ENCODE measurements at regions not wholly inside any gene's neighbourhood (a gene's known extent, or its start where the extent isn't known, plus 50 kb on each side); places are given as distances from the start of the nearest gene placed in this dataset.

DNA sequence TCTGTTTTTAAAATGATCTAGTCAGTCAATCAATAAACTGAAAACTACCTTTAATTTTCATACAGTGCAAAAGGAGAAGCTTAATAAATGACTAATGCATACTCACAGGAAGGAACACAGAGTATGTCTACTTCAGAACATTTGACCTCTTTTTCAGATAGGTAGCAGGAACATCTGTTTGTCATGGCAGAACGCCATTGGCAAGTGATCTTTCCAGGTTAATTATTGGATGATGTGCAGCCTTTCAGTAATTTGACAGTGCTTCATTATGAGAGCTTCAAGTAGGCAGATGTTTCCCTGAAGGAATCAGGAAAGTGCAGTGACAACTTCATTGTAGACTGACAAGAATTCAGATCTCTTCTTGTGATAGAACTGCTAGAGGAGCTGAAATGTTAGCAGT, 325.0 kb downstream of the OTOL1 start:
- Histone ChIP-seq H3K4me2 (ENCODE audit: control insufficient read depth, insufficient read depth) (no peak overlapping the region), H2AFZ (ENCODE audit: control insufficient read depth, low read depth, low read length) (no peak overlapping the region), H3K79me2 (ENCODE audit: control insufficient read depth, insufficient read depth, low read length) (no peaks in the 10 kb centered on the region), H3K4me1 (ENCODE audit: control insufficient read depth, insufficient read depth, low read length) (no peaks in the 10 kb centered on the region), H3K9ac (ENCODE audit: control insufficient read depth, insufficient read depth, low read length) (no peak overlapping the region), H3K27me3 (replicated peaks in 1 of 2; ENCODE audit: control insufficient read depth in 2 of 2, insufficient read depth in 2 of 2, low read length in 1 of 2) (no peaks in the 10 kb centered on the region; a peak in 1 of 4 replicates), H3K4me3 (no peak overlapping the region), H3K27ac (ENCODE audit: control insufficient read depth, insufficient read depth) (no peak overlapping the region), H4K20me1 (ENCODE audit: control insufficient read depth, insufficient read depth) (no peaks in the 10 kb centered on the region), H3K36me3 (ENCODE audit: control insufficient read depth in 2 of 2, insufficient read depth in 2 of 2, low read length in 1 of 2) (no peaks in the 10 kb centered on the region), H3K9me3 (replicated peaks; ENCODE audit: control insufficient read depth, insufficient read depth, low read length) (no peaks in the 10 kb centered on the region)
- ATAC-seq (no peak), FAIRE-seq (no peak), DNase-seq (ENCODE audit: low read depth, low spot score) (no peak)
- ChIA-PET RAD21 (ENCODE audit: unreplicated experiment) (no interaction called here), SMC1A (ENCODE audit: uncharacterized antibody, unreplicated experiment) (interaction anchor here (0.9 to 1.4 kb wide), 2 partner anchors 17 to 40 kb away, joined by 3 to 4 read pairs; no protein-coding TSS in a partner anchor), CTCF (no interaction called here), POLR2A (no interaction called here)
- BruUV-seq (replicated peaks): no TSS peak
- intact Hi-C loops (cut with micrococcal nuclease; ENCODE audit: unreplicated experiment) (no loop called here), in situ Hi-C loops (cut with MboI) (no loop called here)
- WGBS (ENCODE audit: insufficient coverage, insufficient replicate concordance, low lambda C conversion rate, missing lambda C conversion rate): 0% methylated on average over 1 of the region's 1 CpG
- TF ChIP-seq ZSCAN29 (IDR thresholded peaks at IDR 0.05) (no peak), SREBF1 (IDR thresholded peaks at IDR 0.05; ENCODE audit: low read length) (no peak), POLR2A (IDR thresholded peaks at IDR 0.05; ENCODE audit: low read depth, low read length) (no peak), SUZ12 (IDR thresholded peaks at IDR 0.05; ENCODE audit: unreplicated experiment) (no peak), YY1 (IDR thresholded peaks at IDR 0.05; ENCODE audit: low read depth, low read length) (no peak), FOXK2 (IDR thresholded peaks at IDR 0.05) (no peak), FOXM1 (IDR thresholded peaks at IDR 0.05; ENCODE audit: low read depth, low read length) (no peak), RB1 (IDR thresholded peaks at IDR 0.05; ENCODE audit: borderline replicate concordance) (no peak), JUNB (IDR thresholded peaks at IDR 0.05) (no peak), RBBP5 (conservative IDR thresholded peaks at IDR 0.05) (no peak), CHD4 (IDR thresholded peaks at IDR 0.05) (no peak), CHD1 (IDR thresholded peaks at IDR 0.05; ENCODE audit: low read depth, low read length) (no peak), MYB (IDR thresholded peaks at IDR 0.05; ENCODE audit: borderline replicate concordance, low read depth, low read length) (no peak), HCFC1 (IDR thresholded peaks at IDR 0.05; ENCODE audit: low read length) (no peak), CBX5 (IDR thresholded peaks at IDR 0.05; ENCODE audit: low read depth) (no peak)
- TF ChIP-seq, protein P1, sequence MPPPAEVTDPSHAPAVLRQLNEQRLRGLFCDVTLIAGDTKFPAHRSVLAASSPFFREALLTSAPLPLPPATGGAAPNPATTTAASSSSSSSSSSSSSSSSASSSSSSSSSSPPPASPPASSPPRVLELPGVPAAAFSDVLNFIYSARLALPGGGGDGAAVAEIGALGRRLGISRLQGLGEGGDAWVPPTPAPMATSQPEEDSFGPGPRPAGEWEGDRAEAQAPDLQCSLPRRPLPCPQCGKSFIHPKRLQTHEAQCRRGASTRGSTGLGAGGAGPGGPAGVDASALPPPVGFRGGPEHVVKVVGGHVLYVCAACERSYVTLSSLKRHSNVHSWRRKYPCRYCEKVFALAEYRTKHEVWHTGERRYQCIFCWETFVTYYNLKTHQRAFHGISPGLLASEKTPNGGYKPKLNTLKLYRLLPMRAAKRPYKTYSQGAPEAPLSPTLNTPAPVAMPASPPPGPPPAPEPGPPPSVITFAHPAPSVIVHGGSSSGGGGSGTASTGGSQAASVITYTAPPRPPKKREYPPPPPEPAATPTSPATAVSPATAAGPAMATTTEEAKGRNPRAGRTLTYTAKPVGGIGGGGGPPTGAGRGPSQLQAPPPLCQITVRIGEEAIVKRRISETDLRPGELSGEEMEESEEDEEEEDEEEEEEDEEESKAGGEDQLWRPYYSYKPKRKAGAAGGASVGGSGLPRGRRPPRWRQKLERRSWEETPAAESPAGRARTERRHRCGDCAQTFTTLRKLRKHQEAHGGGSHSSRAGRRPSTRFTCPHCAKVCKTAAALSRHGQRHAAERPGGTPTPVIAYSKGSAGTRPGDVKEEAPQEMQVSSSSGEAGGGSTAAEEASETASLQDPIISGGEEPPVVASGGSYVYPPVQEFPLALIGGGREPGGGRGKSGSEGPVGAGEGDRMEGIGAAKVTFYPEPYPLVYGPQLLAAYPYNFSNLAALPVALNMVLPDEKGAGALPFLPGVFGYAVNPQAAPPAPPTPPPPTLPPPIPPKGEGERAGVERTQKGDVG (CRISPR knock-in tag; IDR thresholded peaks at IDR 0.05): no peak
- TF ChIP-seq, protein P2, sequence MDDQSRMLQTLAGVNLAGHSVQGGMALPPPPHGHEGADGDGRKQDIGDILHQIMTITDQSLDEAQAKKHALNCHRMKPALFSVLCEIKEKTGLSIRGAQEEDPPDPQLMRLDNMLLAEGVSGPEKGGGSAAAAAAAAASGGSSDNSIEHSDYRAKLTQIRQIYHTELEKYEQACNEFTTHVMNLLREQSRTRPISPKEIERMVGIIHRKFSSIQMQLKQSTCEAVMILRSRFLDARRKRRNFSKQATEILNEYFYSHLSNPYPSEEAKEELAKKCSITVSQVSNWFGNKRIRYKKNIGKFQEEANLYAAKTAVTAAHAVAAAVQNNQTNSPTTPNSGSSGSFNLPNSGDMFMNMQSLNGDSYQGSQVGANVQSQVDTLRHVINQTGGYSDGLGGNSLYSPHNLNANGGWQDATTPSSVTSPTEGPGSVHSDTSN (IDR thresholded peaks at IDR 0.05; ENCODE audit: insufficient replicate concordance, low read depth, low read length): no peak
- TF ChIP-seq, protein P3, sequence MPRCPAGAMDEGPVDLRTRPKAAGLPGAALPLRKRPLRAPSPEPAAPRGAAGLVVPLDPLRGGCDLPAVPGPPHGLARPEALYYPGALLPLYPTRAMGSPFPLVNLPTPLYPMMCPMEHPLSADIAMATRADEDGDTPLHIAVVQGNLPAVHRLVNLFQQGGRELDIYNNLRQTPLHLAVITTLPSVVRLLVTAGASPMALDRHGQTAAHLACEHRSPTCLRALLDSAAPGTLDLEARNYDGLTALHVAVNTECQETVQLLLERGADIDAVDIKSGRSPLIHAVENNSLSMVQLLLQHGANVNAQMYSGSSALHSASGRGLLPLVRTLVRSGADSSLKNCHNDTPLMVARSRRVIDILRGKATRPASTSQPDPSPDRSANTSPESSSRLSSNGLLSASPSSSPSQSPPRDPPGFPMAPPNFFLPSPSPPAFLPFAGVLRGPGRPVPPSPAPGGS (IDR thresholded peaks at IDR 0.05; ENCODE audit: borderline replicate concordance, insufficient read depth, low read depth, low read length, poor library complexity, severe bottlenecking): no peak
- TF ChIP-seq, protein P4, sequence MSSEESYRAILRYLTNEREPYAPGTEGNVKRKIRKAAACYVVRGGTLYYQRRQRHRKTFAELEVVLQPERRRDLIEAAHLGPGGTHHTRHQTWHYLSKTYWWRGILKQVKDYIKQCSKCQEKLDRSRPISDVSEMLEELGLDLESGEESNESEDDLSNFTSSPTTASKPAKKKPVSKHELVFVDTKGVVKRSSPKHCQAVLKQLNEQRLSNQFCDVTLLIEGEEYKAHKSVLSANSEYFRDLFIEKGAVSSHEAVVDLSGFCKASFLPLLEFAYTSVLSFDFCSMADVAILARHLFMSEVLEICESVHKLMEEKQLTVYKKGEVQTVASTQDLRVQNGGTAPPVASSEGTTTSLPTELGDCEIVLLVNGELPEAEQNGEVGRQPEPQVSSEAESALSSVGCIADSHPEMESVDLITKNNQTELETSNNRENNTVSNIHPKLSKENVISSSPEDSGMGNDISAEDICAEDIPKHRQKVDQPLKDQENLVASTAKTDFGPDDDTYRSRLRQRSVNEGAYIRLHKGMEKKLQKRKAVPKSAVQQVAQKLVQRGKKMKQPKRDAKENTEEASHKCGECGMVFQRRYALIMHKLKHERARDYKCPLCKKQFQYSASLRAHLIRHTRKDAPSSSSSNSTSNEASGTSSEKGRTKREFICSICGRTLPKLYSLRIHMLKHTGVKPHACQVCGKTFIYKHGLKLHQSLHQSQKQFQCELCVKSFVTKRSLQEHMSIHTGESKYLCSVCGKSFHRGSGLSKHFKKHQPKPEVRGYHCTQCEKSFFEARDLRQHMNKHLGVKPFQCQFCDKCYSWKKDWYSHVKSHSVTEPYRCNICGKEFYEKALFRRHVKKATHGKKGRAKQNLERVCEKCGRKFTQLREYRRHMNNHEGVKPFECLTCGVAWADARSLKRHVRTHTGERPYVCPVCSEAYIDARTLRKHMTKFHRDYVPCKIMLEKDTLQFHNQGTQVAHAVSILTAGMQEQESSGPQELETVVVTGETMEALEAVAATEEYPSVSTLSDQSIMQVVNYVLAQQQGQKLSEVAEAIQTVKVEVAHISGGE (CRISPR knock-in tag; IDR thresholded peaks at IDR 0.05): no peak
